Stimulated activated CD4-positive, alpha-beta T cell treated with anti-CD3 and anti-CD28 coated beads, Interleukin-12 subunit alpha, Interleukin-12 subunit beta, amount 100 ng/mL, for 4 hours (primary cell): ENCODE measurements at regions not wholly inside any gene's neighbourhood (a gene's known extent, or its start where the extent isn't known, plus 50 kb on each side); places are given as distances from the start of the nearest gene placed in this dataset.
"Not testable (repeated sequence)": the region's sequence is repeated elsewhere in the genome, so short reads cannot be mapped to it uniquely, and the experiment has no call there.

ENCODE experiments used
- DNase-seq: peaks from one replicate; pipeline ENCODE4 v3.0.0-alpha.2; 2020

DNA sequence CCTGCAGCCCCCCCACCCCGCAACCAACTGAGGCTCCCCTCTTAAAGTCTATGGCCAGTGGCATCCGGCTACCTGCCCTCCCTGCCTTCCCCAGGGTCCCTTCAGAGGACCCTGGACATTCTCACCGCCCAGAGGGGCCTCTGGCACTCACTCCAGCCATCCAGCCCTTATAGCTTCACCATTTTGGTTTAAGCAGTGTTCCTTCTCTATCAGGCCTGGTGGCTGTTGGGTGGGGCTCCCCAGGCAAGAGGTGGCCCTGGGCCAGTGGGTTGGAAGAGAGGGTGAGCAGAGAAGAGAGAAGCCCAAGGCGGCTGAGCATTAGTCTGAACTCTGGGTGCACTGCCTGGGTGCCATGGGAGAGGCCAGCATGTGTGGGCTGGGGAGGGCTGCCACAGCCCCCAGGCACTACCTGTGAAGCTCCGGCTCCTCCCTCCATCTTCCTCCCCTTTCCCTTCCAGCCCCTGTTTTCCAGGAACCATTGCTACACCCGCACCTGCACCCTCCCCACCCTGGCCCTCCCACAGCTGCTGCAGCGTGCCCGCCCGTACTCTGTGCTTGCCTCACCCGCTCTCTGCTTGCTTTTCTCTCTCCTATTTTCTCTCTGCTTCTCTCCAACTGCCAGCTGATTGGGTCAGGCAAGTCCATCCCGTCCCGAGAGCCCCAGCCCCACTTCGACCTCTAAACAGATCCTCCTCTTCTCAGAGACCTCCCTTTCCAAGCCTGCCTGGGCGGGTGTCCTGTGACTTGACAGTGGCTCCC is 168.2 kb downstream of the TBC1D2B start:
- DNase-seq, result no peak

DNA sequence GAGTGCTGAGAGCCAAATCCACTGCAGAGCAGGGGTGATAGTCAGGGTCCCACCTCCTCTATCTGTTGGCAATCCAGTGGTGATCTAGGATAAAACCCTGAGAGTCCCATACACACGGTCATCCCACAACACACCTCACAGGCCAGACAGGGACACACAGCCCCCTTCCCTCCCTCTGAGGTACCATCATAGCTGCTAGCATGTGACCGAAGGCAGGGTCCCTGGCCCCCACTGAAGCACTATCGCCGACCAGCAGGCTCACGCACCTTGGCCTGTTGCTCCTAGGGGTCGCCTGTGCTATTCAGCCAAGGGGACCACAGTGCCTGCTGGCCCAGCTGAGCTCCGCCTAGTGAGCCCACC is 168.8 kb downstream of the TBC1D2B start:
- DNase-seq, result not testable (repeated sequence)

DNA sequence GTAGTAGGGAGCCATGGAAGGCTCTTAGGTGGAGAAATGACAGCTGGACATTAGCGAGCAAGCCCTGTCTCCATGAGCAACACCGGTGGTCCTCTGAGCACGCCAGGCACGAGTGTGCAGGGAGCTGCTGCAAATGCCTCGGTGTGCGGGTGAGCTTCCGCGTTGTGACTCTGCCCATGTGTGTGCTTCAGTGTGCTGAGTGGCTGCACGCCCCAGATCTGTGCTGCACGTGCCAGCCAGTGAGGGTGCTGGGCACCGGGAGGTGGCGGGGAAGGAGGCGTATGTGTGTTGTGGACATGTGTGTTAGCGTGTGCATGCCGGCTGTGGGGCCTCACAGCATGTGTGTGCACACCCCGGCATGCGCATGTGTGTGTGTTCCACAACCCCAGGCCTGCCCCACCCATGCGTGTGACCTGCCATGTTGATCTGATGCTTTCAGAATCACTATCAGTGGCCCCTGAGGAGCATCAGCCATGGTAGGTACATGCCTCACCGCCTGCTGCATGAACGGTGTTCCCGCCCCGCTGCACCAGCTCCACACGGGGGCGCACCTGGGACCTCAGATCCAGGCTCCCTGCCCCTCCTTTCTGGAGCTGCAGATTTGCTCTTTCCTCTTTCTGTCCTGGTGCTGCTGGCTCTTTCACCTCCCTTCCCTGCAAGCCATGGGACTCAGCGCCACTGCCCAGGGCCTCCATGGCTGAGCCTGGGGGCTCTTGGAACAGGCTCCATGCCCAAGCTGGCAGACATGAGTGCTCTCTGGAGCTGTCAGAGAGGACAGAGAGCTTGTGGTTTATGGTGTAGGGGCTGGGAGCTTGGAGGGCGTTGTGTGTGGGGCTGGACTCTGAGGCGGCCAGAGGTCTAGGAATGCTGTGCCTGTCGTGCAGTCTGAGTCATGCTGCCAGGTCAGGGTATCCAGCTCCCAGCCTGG is 169.4 kb downstream of the TBC1D2B start:
- DNase-seq, result peak; percentile 56

DNA sequence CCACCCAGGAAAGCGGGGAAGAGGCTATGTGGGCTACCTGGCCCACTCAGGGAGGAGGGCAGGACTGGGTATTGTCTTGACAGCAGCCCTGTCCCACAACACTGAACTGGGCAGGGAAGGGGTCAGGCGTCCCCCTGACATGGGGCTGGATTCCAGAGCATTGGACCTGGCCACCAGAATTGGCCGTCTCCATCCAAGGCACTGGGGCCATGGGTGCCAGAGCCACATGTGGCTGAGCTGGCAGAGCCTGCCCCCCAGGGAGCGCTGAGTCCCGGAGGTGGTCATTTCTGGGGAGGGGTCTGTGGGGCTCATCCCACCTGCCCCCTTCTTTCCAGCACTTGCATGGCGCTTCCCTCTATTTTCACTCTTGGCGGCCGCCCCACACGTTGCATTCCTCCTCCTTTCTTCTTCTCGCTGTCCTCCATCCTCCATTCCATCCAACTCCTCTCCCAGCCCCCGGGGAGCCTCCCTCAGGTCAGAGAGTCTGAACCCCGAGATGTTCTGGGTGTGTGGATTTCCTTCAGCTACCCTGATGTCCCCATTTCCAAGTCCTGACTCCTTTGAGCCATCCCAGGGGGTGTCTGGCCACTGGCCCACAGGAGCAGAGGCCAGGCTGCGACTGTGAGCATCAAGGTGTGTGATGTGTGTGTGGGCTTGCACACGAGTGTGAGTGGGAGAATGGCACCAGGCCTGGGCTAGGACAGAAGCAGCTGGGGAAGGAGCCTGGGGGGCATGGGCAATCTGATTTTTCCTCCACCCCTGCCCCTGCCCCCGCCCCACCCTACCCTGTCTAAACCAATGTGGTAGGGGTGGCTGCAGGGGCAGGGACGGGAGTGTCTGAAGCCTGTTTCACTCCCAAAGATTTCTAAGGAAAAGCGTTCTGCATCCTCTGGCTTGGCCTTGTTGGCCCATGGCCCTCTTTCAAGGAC is 171.2 kb downstream of the TBC1D2B start:
- not testable (repeated sequence) for DNase-seq

DNA sequence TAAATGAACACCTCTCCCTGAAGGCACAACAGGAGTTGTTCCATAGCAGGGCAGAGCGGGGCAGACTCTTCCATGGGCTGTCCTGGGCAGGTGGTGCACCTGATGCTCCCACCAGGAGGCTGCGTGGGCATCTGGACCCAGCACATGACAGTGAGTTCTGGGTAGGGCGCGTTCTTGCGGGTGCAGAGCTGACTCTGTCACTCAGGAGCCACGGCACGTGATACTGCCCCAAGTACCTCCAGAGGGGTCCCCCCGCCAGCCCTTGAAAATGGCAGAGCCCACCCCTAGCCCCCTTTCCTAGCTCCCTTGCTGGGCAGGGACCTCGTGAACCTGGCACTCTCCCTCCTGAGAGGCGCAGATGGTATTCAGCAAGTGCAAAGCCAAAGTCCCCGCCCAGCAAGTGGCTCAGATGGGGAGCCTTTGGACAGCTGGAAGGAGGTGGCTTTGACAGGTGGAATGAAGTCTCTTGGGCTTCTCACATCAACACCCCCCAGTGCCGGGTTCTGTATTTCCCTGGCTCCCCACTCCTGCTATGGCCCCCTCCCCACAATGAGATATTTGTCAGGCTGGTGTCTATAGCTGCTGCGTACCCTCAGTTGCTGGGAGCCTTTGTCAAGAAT is 172.1 kb downstream of the TBC1D2B start:
- DNase-seq, result no peak

DNA sequence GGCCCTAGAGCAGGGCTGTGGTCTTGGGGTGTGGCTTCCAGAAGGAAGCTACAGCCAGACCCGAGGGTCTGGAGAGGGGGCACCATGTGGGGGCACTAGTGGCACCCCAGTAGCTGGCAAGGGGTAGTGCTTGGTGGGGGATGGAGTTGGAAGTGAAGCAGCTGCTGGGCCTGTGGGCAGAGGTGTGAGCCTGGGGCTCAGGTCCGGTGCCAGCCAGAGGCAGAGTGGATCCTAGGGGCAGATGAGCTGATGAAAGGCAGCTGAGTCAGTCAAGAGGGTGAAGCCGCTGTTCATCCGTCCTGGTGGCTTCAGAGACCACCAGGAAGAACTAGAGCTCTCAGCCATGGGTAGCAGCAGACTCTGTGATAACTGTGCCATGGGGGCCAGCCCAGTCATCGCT is 172.6 kb downstream of the TBC1D2B start:
- no peak for DNase-seq

DNA sequence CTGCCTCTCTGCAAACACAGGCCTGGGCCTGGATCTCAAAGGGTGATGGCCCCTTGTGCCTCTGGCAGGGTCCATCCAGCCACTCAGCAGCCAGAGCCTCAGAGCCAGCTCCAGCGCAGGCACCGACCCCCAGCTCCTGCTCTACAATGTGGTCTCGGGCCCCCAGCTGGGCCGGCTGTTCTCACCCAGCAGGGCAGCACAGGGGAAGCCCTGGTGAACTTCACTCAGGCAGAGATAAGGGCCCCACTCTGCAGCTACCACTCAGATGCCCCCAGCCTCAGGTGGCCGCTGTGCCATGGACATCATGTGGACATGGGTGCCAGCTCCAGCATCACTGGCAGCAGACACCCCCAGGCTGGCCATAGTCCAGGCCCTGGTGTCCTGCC is 173.1 kb downstream of the TBC1D2B start:
- DNase-seq, result no peak

DNA sequence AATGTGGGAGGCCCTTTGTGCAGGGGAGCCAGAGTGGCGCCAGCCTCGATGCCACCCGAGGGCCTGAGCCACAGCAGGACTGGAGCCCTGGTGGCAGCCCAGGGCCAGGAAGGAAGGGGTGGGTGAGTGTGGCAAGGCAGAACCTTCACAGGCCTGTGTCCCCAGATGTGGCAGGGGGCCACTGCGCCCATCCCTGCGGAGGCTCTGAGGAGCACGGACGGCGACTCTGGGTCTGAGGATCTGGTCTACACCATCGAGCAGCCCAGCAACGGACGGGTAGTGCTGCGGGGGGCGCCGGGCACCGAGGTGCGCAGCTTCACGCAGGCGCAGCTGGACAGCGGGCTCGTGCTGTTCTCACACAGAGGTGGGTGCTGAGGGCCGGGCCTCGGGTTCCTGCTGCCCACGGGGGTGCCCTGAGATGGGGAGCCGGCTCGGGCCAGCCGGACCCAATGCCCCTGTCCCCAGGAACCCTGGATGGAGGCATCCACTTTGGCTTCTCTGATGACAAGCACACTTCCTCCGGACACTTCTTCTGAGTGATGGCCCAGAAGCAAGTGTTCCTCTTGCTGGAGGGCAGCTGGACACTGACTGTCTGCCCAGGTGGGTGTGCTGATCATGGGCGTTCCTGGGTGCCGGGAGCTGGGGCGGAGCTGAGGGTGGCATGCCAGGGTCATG is 173.6 kb downstream of the TBC1D2B start:
- DNase-seq, result not testable (repeated sequence)

DNA sequence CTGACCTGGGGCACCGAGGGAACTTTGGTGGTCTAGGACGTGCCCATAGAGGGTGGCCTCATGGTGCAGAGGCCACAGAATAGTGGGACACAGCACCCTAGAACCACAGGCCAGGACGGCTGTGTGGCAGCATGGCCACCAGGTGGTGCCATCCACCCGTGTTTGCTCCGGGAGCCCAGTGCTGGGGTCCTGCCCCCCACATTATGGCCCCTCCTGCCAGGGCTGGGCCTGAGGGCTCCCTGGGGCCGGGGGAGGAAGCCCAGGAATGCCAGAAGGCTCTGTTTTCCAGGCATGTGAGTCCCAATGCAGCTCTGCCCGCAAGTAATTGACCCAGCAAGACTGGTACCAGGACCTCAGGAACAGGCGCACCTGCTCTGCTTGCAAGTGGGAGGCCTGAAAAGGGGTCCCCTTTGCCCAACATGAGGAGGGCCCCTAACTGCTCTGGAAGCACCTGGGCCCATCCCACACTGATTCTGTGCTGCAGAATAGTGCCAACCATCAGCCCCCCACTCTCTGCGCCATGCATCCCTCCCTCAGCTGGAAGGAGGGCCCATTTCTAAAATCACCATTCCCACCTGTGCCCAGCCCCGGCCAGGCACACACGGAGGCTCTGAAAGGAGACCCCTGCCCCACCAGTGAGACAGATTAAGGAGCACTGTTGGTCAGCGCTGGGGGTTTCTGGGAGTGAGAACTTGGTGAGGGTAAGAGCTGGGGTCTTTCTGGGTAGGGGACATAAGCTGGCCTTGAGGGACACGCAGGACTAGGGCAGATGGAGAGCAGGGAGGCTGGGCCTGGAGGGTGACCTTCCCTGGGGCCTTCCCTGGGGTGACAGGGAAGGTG is 174.4 kb downstream of the TBC1D2B start:
- not testable (repeated sequence) for DNase-seq

DNA sequence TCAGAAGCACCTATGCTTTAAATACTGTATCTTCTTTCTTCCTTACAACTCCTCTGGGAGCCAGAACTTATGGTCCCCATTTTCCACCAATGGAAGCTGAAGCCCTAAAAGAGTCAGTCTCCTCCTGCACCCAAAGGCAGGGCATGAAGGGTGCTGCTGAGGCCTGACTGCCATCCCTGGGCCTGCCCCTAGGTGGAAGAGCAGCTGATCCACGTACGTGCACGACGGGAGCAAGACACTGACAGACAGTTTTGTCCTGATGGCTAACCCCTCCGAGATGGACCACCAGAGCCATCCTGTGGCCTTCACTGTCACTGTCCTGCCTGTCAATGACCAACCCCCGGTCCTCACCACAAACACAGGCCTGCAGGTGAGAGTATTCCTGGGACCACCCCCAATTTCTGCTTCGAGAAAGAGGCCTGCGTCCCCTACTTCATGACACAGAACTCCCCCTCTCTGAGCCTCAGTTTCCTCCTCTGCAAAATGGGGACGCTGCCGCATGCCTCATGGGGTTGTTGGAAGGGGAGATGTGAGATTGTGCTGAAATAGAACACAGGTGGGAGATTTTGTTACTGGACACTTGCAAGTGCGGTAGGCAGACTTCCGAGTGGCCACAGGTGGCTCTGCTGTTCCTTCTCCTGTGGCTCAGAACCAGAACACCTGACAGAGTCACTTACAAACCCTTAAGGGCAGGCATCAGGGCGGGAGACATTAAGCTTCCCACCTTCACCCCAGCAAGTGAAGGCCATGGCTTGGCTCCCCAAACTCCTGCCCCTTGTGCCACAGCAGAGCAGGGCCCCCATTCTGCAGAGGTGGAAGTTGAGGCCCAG is 175.4 kb downstream of the TBC1D2B start:
- DNase-seq, result no peak

DNA sequence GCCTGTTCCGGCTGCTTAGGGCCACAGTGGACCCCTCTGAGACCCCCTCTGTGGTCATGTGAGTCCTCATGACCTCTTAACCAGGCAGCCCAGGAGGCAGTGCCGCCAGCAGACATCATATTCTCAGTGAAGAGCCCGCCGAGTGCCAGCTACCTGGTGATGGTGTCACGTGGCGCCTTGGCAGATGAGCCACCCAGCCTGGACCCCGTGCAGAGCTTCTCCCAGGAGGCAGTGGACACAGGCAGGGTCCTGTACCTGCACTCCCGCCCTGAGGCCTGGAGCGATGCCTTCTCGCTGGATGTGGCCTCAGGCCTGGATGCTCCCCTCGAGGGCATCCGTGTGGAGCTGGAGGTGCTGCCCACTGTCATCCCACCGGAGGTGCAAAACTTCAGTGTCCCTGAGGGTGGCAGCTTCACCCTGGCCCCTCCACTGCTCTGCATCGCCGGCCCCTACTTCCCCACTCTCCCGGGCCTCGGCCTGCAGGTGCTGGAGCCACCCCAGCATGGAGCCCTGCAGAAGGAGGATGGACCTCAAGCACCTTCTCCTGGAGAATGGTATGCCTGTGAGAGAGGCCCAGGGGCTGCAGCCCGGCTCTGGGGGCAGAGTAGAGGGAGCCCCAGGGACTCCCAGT is 176.1 kb downstream of the TBC1D2B start:
- no peak for DNase-seq

DNA sequence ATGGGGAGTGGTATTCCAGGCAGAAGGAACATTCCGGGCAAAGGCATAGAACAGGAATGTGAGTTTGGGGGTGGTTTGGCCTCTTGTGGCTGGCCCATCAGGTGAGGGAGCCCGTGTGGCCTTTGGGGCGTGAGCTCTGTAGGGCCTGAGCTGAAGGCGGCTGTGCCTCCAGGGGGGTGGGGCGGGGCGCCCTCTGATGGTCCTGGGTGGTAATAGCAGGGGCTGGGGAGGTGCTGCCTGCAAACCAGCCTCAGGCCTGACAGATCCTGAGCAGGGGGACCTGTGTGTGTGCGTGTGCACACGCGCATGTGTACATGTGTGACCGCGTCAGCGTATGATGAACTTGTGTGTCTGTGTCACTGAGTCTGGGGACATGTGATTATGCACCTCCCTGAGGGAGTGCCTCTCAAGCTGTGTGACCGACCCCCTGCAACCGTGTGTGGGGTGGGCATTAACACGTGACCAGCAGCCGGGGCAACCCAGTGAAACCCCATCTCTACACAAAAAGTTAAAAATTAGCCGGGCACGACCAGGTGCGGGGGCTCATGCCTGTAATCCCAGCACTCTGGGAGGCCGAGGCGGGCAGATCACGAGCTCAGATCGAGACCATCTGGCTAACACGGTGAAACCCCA is 177.1 kb downstream of the TBC1D2B start:
- peak; percentile 33 for DNase-seq

DNA sequence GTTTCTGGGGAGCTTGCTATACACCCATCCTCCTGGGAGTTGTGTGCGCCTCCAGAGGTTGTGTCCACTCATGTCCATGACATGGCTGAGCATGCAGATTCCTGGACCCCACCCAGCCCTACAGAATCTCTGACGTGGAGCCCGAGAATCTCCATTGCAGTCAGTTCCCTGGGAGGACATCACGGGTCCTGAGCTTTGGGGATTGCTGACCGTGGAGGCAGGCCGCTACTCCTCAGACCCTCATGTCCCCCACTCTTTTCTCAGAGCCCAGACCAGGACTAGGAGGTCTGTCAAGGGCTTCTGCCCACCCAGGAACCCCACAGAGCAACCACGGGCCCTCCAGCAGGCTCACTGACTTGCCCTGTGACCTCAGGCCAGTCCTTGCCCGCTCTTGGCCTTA is 177.7 kb downstream of the TBC1D2B start:
- not testable (repeated sequence) for DNase-seq

DNA sequence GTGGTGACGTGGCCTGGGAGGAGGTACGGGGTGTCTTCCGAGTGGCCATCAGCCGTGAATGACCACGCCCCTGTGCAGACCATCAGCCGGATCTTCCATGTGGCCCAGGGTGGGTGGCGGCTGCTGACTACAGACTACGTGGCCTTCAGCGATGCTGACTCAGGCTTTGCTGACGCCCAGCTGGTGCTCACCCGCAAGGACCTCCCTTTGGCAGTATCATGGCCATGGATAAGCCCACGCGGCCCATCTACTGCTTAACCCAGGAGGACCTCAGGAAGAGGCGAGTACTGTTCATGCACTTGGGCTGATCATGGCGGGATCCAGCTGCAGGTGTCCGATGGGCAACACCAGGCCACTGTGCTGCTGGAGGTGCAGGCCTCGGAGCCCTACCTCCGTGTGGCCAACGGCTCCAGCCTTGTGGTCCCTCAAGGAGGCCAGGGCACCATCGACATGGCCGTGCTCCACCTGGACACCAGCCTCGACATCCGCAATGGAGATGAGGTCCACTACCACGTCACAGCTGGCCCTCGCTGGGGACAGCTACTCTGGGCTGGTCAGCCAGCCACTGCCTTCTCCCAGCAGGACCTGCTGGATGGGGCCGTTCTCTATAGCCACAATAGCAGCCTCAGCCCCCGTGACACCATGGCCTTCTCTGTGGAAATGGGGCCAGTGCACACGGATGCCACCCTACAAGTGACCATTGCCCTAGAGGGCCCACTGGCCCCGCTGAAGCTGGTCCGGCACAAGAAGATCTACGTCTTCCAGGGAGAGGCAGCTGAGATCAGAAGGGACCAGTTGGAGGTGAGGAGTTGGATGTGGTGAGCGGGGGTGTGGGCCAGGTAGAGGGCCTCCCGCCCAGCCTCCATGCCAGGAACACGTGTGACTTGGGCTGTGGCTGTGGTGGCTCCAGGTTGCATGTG is 178.4 kb downstream of the TBC1D2B start:
- no peak for DNase-seq

DNA sequence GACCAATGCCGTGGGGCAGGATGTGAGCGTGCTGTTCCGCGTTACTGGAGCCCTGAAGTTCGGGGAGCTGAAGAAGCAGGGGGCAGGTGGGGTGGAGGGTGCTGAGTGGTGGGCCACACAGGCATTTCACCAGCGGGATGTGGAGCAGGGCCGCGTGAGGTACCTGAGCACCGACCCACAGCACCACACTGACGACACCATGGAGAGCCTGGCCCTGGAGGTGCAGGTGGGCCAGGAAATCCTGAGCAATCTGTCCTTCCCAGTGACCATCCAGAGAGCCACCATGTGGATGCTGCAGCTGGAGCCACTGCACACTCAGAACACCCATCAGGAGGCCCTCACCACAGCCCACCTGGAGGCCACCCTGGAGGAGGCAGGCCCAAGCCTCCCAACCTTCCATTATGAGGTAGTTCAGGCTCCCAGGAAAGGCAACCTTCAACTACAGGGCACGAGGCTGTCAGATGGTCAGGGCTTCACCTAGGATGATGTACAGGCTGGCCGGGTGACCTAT is 179.6 kb downstream of the TBC1D2B start:
- no peak for DNase-seq

DNA sequence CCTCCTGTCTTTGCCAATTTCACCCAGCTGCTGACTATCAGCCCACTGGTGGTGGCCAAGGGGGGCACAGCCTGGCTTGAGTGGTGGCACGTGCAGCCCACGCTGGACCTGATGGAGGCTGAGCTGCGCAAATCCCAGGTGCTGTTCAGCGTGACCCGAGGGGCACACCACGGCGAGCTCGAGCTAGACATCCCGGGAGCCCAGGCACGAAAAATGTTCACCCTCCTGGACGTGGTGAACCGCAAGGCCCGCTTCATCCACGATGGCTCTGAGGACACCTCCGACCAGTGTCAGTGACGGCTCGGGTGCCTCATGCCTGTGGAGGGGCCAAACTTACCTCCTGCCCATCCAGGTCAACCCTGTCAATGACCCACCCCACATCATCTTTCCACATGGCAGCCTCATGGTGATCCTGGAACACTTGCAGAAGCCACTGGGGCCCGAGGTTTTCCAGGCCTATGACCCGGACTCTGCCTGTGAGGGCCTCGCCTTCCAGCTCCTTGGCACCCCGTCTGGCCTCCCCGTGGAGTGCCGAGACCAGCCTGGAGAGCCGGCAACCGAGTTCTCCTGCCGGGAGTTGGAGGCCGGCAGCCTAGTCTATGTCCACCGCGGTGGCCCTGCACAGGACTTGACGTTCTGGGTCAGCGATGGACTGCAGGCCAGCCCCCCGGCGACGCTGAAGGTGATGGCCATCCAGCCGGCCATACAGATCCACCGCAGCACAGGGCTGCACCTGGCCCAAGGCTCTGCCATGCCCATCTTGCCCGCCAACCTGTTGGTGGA is 180.2 kb downstream of the TBC1D2B start:
- DNase-seq, result not testable (repeated sequence)
